Thymus (tissue), 11 donors: ENCODE measurements at regions not wholly inside any gene's neighbourhood (a gene's known extent, or its start where the extent isn't known, plus 50 kb on each side); places are given as distances from the start of the nearest gene placed in this dataset.

Experiments used
- DNase-seq, 9 donors: peaks; one replicate each; pipeline ENCODE4 v3.0.0-alpha.2; 2013; ENCODE audit warnings: low spot score in 9 of 9, low read depth in 6 of 9, missing footprints in 1 of 9
- H3K27ac ChIP-seq, 2 donors: one replicate each; pipeline ENCODE4 v1.5.1; 2013; ENCODE audit warnings: control low read depth in 1 of 2, low read depth in 1 of 2, low read length in 1 of 2, mild to moderate bottlenecking in 1 of 2, moderate library complexity in 1 of 2
- H3K27me3 ChIP-seq, 2 donors: one replicate each; pipeline ENCODE4 v1.5.1; 2013; ENCODE audit warnings: low read length in 1 of 2; ENCODE audit not compliant: control insufficient read depth in 2 of 2, insufficient read depth in 1 of 2
- H3K36me3 ChIP-seq, 2 donors: one replicate each; pipeline ENCODE4 v1.5.1; 2013; ENCODE audit warnings: low read length in 1 of 2, mild to moderate bottlenecking in 1 of 2, moderate library complexity in 1 of 2; ENCODE audit not compliant: control insufficient read depth in 2 of 2, insufficient read depth in 2 of 2
- H3K4me1 ChIP-seq, 2 donors: one replicate each; pipeline ENCODE4 v1.5.1; 2013; ENCODE audit warnings: low read length in 2 of 2; ENCODE audit not compliant: control insufficient read depth in 2 of 2, insufficient read depth in 2 of 2
- H3K4me3 ChIP-seq, 2 donors: one replicate each; pipeline ENCODE4 v1.5.1; 2013; ENCODE audit warnings: low read length in 2 of 2, control low read depth in 1 of 2, mild to moderate bottlenecking in 1 of 2
- H3K9me3 ChIP-seq, 2 donors: one replicate each; pipeline ENCODE4 v1.5.1; 2013; ENCODE audit warnings: low read length in 1 of 2, mild to moderate bottlenecking in 1 of 2; ENCODE audit not compliant: control insufficient read depth in 2 of 2, insufficient read depth in 1 of 2
- WGBS: extraction: QIAGEN DNeasy Blood & Tissue Kit; methylation state at CpG from one replicate; pipeline ENCODE4 v1.1.7; 2013; 5-methylcytosine and 5-hydroxymethylcytosine counted together
- donor health status: healthy.

DNA sequence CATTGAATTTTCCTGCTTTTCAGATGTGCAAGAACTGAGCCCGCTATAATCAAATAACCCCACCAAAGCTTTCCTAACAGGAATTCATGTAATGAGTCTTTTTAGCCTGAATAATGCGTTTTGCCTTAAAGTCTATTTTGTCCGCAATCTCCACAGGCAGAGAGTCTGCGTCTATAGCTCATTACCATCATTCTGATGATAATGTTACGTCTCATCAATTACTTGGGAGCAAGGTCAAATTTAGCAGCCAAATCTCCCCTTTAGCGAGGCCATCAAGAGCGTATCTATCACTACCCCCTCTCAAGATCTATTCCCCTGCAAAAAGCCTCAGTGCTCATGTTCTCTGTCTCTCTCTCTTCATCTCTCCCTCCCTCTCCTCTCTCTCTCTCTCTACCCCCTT is 416.1 kb downstream of the ZSWIM6 start:
- no peaks in the 10 kb centered on the region for H3K27me3 ChIP-seq
- H3K36me3 ChIP-seq: no peaks in the 10 kb centered on the region
- no peak overlapping the region for H3K27ac ChIP-seq
- no peak overlapping the region for H3K4me3 ChIP-seq
- no peaks in the 10 kb centered on the region for H3K9me3 ChIP-seq
- WGBS: 98% methylated on average over 7 of the region's 7 CpGs
- DNase-seq: no peak
- H3K4me1 ChIP-seq: peaks cover 0 to 4% of the 10 kb centered on the region in 2 donors

DNA sequence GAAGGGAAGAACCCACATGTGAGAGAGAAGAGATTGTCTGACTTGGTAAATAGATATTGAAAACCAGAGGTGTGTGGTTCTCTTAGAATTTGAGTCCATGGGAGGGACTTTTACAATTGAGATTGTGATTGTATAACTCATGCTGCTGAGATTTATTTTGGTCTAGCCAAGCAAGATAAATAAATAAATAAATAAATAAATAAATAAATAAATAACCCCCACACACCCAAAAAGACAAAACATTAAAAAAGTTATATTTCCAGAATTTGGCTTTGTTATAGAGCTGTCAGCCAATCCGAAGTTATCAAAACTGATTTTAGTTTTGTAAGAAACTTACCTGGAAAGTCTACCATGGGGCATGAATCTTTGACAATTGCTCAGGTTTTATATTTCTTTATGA is 416.6 kb downstream of the ZSWIM6 start:
- no peaks in the 10 kb centered on the region for H3K36me3 ChIP-seq
- H3K9me3 ChIP-seq: no peaks in the 10 kb centered on the region
- peaks cover 0 to 4% of the 10 kb centered on the region in 2 donors for H3K4me1 ChIP-seq
- DNase-seq: no peak
- H3K27me3 ChIP-seq: no peaks in the 10 kb centered on the region
- H3K4me3 ChIP-seq: no peak overlapping the region
- no peak overlapping the region for H3K27ac ChIP-seq
- WGBS: 90% methylated on average over 1 of the region's 1 CpG

DNA sequence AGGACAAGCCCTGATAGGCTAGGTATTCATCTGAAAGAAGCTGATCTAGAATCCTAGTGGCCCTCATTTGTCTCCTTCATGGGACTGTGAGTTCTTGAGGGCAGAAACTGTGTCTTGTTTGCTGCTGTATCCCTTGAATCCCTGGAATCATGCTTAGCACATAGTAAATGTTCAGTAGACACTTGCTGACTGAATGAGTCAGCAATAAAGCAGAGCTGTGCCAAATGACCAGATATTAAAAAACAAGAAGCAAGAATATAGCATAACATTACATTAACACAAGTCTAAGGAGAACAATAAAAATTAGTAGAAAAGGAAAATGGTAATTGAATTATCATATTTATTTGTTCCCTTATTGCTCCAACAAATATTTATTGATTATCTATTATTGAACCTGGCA is 420.5 kb downstream of the ZSWIM6 start:
- no peak overlapping the region for H3K27ac ChIP-seq
- no peaks in the 10 kb centered on the region for H3K9me3 ChIP-seq
- no peaks in the 10 kb centered on the region for H3K36me3 ChIP-seq
- no peaks in the 10 kb centered on the region for H3K27me3 ChIP-seq
- no peaks in the 10 kb centered on the region for H3K4me1 ChIP-seq
- no peak overlapping the region for H3K4me3 ChIP-seq
- no peak for DNase-seq

DNA sequence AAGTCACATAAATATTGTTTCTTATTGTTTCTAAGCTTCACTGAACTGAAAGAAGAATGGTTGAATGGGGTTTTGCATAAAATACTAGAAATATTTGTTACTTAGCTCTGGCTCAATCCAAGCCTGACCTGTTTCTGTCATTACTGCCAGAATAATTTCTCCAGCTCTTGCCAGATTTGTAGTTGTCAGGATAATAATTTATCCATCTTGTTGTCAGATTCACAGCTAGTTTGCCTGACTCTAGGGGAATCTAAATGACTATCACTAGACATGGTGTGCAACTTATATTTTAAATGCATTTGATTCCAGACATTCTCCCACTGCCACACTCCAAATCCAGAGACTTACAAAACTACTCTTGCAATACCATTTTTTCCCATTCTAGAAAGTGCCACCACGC is 422.7 kb downstream of the ZSWIM6 start:
- Histone ChIP-seq H3K36me3 (no peaks in the 10 kb centered on the region), H3K4me1 (no peaks in the 10 kb centered on the region), H3K27me3 (no peaks in the 10 kb centered on the region), H3K4me3 (no peak overlapping the region), H3K9me3 (no peaks in the 10 kb centered on the region), H3K27ac (no peak overlapping the region)
- DNase-seq: no peak
- 65% methylated on average over 1 of the region's 1 CpG for WGBS

DNA sequence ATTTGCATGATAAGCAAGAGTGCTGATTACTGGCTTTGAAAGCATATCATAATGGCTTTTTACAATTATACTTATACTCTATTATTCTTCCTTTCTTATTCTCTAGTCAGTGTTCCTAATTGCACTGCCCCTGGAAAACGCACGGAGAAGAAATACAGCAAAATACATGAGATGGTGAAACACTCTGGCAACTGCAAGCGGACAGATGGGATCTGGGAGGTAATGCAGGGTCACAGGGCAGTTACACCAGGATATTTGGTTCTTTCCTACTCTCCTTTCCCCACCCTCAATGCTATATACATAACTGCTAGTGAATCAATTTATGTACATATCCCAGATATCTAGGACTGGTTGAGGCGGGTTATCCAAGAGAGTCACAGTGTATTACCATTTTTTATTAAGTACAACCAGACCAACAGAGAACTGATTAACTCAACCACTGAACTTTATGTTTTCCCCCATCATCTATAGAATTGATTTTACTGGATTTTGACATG is 423.7 kb downstream of the ZSWIM6 start:
- WGBS: 95% methylated on average over 4 of the region's 4 CpGs
- no peaks in the 10 kb centered on the region for H3K36me3 ChIP-seq
- no peak overlapping the region for H3K4me3 ChIP-seq
- no peaks in the 10 kb centered on the region for H3K4me1 ChIP-seq
- H3K27ac ChIP-seq: no peak overlapping the region
- H3K27me3 ChIP-seq: no peaks in the 10 kb centered on the region
- no peaks in the 10 kb centered on the region for H3K9me3 ChIP-seq
- DNase-seq: no peak

DNA sequence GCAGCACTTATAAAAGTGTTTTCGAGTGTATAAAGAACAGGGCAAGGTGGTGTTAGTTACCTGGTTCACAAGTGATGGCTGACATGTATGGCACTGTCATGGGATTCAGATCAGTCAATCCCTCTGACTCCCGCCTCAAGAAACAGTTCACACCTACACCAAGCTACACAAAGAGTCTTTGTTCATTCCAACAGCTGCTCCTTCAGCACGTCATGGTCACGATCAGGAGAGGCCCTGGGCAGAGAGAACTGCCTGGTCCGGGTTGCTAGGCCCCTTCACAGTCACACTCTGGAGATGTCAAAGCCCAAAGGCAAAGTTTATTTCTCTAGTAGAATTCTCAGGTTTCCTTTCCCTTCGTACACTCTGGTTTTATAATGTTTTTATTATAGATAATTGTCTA is 426.7 kb downstream of the ZSWIM6 start:
- Histone ChIP-seq H3K9me3 (no peaks in the 10 kb centered on the region), H3K27ac (no peak overlapping the region), H3K4me1 (no peaks in the 10 kb centered on the region), H3K4me3 (no peak overlapping the region), H3K36me3 (no peaks in the 10 kb centered on the region), H3K27me3 (no peaks in the 10 kb centered on the region)
- no peak for DNase-seq
- 86% methylated on average over 6 of the region's 6 CpGs for WGBS

DNA sequence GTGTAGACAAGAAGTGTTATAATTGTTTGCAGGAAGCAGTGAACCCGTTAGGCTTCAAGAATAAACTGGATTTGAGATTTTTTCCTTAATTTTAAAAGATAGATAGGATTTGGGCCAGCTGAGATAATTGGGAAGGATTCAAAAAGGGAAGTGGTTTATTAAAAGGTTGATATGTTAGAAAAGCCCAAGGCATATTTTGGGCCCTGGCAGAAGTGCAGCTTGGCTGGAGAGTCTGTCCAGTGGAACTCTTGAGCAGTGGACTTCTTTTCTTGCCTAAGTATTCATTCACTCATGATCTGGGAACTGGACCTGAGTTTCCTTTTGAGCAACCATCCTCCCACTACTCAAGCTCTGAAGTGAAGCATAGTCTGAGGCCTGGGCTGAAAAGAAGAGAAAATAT is 433.4 kb downstream of the ZSWIM6 start:
- WGBS: 75% methylated on average over 1 of the region's 1 CpG

DNA sequence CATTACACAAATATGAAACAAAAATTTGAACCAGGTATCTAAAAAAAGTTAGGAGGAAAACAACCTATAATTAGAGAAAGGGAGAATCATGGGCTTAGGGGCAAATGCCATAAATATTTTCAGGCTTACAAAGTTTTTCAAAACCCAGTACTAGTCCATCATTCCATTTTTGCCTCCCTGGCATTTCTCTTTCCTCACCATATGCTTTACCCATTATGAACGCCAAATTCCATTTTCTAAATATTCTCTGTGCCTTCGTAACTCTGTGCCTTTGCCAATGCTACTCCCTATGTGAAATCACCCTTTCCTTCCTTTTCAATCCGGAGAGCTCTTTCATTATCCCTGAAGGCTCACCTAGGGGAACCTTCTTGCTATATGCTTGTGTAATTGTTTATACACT is 434.1 kb downstream of the ZSWIM6 start:
- Histone ChIP-seq H3K9me3 (no peaks in the 10 kb centered on the region), H3K4me1 (no peaks in the 10 kb centered on the region), H3K36me3 (no peaks in the 10 kb centered on the region), H3K27me3 (no peaks in the 10 kb centered on the region), H3K27ac (no peak overlapping the region), H3K4me3 (no peak overlapping the region)
- no peak for DNase-seq
- 83% methylated on average over 3 of the region's 3 CpGs for WGBS

More for the DNA sequence above, 433.4 kb downstream of the ZSWIM6 start:
- Histone ChIP-seq H3K4me3 (no peak overlapping the region), H3K27me3 (no peaks in the 10 kb centered on the region), H3K4me1 (no peaks in the 10 kb centered on the region), H3K9me3 (no peaks in the 10 kb centered on the region), H3K27ac (no peak overlapping the region), H3K36me3 (no peaks in the 10 kb centered on the region)
- DNase-seq: no peak

DNA sequence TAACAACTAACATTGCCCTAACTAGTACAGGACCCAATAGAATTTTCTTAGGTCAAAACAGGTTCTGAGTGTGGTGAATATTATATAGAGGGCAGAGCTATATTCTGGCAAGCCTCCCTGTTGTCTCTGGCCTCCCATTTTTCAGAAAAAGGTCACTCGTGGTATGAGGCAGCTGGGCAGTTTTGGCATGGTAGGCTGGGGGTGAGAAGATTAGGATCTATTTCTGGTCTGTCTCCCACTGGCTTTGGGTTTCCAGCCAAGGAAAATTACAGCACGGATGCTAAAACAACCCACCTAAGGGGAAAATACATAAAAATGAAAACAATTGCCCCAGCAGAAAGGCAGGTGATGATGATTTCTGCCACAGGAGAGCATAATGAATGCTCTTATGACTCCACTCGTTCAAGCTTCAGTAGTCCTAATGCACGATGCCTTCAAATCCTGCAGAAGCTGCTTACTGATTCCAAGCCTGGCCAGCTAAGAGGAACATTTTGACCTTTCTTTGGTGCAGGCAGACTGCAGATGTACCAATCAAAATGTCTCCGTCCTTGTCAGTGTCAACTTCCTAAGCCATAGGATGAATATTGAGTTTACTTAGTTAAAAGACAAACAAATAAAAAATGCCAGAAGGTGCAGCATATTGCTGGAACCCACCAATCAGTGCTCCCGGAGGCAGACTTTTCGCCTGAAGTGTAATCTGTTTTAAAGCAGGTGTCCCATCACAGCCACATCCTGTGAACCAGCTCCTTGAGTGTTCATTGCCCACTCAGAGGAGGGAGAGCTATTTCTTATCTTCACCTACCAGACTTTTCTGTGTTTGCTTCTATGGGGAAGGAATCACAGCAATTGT is 435.4 kb downstream of the ZSWIM6 start:
- no peaks in the 10 kb centered on the region for H3K4me1 ChIP-seq
- no peak overlapping the region for H3K27ac ChIP-seq
- H3K27me3 ChIP-seq: no peaks in the 10 kb centered on the region
- no peaks in the 10 kb centered on the region for H3K9me3 ChIP-seq
- no peak for DNase-seq
- H3K4me3 ChIP-seq: no peak overlapping the region
- 74% methylated on average over 7 of the region's 7 CpGs for WGBS
- no peaks in the 10 kb centered on the region for H3K36me3 ChIP-seq
